ENCODE measurements at regions not wholly inside any gene's neighbourhood (a gene's known extent, or its start where the extent isn't known, plus 50 kb on each side); places are given as distances from the start of the nearest gene placed in this dataset.
"Not testable (repeated sequence)": the region's sequence is repeated elsewhere in the genome, so short reads cannot be mapped to it uniquely, and the experiment has no call there.

DNA sequence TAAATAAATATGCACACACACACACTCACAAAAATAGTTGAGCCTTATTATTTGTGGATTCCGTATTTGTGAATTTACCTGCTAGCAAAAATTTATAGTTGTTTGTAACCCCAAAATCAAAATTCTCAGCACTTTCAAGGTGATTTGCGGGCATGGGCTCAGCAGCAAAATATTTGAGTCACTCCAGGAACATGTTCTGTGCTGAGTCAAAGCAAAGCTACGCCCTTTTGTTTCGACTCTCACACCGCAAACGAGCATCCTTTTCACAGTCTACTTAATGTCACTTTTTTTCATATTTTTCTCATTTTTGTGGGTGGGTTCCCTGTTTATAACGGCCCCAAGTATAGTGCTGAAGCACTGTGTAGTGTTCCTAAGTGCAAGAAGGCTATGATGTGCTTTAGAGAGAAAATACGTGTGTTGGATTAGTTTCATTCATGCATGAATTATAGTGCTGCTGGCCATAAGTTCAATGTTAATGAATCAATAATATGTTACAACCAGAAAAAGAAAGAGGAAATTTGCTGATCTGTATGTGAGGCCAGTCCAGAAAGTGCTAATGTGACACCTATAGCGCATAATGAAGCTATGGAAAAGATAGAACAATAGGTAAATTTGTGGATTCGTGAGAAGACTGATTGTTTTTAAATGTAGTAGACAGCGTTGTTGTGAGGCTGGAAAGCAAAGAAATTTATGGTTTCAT is 723.2 kb upstream of the AGA start:
- DNase-seq (ENCODE audit: low spot score), result no peak

DNA sequence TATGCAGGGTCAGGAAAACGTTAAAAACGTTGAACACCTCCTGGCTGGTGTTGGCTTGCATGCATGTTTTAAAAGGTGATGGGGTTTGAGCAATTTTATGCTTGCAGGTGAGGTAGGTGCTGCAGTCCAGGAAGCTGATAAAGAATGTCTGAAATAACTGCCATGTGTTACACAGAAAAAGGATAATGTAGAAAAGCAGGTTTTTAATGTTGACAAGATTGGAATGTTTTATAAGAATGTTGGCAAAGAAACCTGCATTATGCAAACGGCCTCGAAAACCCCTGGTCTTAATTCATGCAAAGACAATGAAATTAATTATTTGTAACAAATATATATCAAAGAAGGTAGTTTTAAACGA is 723.7 kb upstream of the AGA start:
- no peak for DNase-seq (ENCODE audit: low spot score)

DNA sequence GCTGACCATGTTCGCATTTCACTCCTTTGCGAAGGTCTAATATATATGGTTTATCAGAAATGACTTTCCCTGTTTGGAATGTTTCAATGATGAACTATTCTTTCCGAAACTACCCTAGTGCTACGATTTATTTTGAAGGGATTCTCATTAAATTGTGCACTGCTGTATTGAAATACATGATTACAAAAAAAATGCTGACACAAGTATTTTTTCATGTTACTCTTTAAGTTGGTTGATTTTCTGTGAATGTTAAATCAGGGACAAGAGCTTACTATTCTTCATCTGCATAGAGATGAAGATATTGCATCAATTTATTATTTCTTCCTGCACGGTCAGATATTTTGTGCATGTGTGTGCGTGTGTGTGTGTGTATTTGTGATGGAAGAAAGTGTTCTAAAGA is 731.5 kb upstream of the AGA start:
- no peak for DNase-seq (ENCODE audit: low spot score)

DNA sequence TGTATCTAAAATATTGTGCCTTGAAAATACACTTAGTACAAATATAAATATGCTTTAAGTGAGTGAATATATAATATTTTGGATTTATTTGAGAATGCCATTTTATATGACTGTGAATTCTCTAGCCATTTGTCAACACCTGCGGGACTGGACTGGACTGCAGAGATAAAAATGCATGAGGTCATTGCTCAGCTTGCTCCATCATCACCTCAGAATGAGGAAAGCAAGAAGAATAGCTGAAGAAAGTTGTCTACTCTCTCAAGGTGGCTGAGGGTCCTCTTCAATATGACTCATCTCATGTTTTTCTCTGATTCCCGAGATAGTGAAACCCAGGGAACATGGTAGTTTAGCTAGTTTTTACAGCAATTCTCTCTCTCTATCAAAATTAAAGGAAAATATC is 732.5 kb upstream of the AGA start:
- DNase-seq (ENCODE audit: low spot score), result no peak

DNA sequence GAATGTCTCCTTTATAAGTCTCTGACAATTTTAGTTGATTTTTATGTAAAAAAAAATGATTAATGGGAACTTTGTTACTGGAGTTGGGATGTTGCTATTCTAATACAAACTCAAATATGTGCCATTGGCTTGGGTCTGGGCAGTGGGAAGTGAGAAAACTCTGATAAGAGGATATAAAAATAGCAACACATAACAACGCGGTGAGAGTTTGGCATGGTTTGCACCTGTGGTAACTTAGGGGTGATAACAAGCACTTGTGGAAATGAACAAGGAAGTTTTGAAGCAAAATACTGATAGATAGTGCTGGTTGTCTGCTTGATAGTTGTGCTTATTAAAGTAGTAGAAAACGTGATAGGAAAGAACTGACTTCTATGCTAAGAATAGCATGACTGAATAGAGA is 743.3 kb upstream of the AGA start:
- no peak for DNase-seq (ENCODE audit: low spot score)

DNA sequence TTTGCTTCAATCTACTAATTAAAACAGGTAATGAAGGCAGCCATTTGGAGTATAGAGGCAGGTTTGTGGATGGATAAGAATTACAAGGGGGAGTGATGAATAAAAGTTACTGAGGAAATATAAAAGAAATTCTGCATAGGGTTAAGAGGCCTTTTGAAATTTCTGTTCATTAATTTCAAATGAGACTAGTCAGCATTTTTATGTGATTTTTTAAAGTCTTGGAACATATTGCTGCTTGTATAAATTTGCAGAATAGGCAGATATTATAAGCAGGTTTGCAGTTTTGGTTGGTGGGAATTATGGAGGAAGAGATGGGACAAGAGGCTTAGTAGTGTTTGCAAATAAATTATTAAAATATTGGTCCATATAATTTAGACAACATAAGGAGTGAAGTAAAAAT is 750.4 kb upstream of the AGA start:
- no peak for DNase-seq (ENCODE audit: low spot score)

DNA sequence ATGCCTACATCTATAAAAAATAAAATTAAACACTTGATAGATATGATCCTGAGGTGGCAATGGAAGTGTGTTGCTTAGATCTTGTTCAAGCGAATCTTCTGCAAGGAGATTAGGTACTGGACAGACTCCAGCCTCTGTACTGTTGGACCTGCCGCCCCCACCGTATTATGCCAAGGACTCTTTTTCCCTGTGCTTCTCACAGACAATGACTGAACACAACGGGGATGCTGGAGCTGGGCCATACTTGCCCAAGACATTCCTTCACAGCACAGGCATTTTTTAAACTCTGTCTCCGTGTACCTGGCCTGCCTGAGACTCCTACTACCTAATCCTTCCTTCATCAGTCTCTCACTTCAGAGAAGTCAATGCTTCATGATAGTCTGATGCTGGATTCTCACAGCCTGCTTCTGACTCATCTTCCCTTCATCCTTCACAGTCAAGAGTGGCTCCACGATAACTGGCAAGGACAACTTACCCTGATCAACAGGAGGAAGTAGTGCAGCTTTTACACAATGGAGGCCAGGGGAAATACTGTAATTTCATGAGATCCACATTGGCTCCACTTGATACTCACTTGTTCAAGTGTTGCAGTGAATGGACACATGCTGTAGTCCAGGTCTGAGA is 754.6 kb upstream of the AGA start:
- no peak for DNase-seq (ENCODE audit: low spot score)

DNA sequence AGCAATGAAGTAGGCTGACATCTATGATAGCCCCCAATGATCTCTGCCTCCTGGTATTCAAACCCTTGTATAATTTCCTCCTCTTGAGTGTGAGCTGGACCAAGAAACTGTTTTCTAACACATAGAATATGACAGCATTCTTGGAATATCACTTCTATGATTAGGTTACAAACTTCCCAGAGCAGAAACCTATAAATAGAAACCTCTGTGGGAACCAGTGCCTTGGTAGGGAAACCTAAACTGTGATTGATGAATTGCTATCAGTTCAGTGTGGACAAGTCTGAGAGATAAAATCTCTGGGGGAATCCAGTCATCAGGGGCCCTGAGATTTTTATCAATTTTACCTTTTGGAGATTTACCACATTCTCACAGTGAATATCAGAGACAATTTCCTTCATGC is 756.5 kb upstream of the AGA start:
- DNase-seq (ENCODE audit: low spot score), result no peak

DNA sequence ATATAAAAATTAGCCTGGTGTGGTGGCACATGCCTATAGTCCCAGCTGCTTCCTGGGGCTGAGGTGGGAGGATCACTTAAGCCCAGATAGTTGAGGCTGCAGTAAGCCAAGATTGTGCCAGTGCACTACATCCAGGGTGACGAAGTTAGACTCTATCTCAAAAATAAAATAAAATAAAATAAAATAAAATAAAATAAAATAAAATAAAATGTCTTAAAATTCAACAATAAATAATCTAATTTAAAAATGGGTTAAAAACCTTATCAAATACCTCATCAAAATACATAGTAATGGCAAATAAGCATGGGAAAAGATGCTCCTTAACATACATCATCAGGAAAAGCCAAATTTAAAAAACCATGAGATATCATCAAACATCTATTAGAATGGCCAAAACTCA is 760.2 kb upstream of the AGA start:
- DNase-seq (ENCODE audit: low spot score), result no peak

DNA sequence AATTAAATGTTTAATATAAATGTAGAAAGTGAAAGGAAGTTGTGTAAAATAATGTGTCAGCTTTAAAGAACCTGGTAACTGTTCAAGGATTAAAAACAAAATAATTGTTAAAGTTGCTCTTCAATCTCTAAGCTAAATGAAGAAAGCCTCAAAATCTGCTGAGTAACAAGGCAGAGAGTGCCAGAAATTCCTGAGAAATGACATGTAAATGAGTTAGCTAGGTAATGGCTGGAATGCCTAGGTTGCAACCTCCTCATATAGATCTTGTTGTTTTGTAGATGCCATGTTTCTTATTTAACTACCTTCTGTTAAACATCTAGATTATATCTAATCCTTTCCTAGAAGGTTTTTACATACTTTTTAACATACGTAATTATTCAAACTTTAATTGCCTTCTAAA is 763.6 kb upstream of the AGA start:
- DNase-seq (ENCODE audit: low spot score), result no peak

DNA sequence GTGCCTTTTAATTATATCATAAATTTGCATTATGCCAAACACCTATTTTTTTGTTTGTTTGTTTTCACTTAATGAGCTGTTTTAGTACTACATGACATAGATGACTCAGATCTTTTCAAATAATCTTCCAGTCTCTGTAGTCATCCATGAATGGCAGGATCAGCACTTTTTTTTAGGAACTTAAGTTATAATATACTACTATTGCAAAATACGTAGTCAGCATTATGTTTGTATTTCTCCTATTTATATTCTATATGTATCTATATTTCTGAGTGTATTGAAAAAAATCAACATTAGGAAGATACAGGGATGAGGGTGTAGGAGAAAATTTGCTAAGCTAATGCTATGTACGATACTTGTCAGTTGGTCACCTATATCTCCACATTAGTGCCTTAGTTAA is 773.1 kb upstream of the AGA start:
- DNase-seq (ENCODE audit: low spot score), result no peak

DNA sequence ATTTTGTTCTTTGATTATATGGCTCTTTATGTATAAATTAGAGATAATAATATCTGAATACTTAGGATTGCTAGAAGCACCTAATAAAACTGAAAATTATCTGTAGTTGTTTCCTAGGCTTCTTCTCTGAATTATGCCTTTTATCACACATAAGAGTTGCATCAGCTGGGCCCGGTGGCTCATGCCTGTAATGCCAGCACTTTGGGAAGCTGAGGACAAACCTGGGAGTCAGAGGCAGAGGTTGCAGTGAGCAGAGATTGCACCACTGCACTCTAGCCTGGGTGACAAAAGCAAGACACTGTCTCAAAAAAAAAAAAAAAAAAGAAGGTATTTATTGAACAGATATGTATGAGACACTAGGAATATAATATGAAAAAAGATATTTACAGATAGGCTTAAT is 773.5 kb upstream of the AGA start:
- no peak for DNase-seq (ENCODE audit: low spot score)

DNA sequence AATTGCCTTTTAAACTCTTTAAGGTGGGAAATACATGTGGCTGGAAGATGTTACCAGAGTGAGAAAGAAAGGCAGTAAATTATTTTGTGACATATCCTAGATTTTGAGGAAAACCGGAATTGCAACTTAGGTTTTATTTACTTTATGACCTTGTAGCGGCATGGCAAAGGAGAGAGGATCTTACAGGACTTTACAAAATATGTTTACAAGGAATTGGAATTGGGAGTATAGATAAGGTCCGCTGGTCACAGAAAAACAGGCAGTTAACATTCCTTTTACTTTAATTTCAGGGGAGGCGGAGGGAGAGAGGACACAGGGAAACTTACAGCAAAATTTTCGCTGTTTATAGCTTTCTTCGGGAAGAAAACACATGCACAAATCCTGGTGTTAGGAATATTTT is 784.2 kb upstream of the AGA start:
- DNase-seq (ENCODE audit: low spot score), result not testable (repeated sequence)

DNA sequence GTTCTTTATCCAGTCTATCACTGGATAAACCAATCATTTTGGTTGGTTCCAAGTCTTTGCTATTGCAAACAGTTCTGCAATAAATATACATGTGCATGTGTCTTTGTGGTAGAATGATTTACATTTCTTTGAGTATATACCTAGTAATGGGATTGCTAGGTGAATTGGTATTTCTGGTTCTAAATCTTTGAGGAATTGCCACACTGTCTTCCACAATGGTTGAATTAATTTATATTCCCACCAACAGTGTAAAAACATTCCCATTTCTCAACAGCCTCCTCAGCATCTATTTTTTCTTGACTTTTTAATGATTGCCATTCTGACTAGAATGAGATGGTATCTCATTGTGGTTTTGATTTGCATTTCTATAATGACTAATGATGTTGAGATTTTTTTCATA is 791.7 kb upstream of the AGA start:
- no peak for DNase-seq (ENCODE audit: low spot score)

DNA sequence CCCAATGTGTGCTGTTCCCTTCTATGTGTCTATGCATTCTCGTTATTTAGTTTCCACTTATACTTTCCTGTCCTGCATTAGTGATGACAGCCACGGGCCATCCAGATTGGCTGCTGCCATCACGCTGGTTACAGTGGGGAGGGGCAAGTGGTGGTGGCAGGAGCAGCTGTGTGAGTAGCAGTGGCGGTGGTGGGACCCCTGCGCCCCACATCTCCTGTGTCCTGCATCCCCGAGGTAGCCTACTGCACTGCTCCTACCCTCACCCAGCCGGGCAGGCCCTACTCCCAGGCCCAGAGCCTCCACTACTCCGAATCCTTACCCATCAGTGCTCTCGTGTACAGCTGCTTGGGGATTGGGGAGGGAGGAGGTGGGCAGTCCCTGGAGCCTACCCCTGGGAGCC is 798.7 kb upstream of the AGA start:
- DNase-seq (ENCODE audit: low spot score), result no peak

DNA sequence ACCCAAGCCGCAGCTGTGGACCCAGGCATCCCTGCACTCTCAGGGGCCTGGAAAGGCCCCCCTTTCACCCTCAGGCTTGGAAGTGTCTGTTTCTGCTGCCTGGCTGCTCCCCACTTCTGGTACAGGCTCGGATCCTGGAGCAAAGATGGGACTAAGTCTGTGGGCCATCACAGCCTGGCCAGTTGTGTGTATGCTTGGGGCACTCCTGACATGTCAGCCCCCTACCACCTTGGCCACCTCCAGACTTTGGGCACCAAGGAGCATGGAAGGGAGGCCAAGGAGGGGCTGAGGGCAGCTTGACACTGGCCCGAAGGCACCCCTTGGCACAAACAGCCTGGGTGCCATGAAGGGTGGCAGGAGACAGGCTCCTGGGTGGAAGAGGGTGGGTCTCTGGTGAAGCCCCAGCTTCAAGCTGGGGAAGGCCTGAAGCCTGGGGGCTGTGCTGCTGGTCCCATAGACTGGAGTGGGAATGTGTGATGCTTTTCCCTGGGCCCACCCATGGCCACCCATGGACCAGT is 799.4 kb upstream of the AGA start:
- DNase-seq (ENCODE audit: low spot score), result no peak

DNA sequence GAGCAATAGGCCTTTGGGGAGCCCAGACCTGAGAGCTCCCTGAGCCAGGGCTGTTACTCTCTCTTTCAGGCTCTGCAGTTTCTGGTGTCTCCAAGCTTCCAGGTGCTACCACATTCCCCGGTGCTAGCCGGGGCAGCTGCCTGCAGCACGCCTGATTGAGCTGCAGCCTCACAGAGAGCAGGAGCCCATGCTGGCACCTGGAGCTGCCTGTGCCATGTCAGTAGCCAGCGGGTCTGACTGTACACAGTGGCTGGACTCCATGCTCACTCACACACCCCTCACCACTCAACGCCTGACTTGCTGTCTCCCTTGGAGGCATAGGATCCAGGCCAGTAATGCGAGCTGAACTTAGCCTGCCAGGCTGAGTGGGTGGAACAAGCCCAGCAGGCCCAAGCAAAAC is 800.4 kb upstream of the AGA start:
- DNase-seq (ENCODE audit: low spot score), result no peak

DNA sequence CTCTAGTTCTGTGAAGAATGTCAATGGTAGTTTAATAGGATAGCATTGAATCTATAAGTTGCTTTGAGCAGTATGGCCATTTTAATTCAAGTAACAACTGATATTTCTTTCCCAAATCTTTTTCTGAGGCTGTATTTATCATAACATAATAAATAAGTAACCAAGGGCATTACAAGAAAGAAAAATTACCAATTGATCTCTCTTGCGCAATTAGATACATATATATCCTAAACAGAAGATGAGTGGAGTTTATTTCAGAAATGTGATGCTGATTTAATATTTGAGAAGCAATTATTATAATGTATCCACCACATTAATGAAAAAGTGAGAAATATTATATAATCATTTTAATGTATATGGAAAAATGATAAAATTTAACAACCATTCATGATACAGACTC is 802.5 kb upstream of the AGA start:
- DNase-seq (ENCODE audit: low spot score), result no peak

DNA sequence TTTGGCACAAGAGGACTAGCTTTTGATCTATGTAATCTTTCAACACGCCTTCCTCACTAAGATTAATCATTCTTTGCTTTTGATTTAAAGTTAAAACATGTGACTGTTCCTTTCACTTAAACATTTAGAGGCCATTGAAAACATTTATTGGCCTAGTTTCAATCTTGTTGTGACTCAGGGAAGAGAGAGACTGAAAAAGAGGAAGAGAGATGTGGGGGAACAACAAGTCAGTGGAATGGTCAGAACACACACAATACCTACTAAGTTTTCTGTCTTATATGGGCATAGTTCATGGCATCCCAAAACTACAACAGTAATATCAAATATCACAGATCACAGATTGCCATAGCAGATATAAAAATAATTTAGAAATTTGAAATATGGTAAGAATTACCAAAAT is 812.9 kb upstream of the AGA start:
- no peak for DNase-seq (ENCODE audit: low spot score)

DNA sequence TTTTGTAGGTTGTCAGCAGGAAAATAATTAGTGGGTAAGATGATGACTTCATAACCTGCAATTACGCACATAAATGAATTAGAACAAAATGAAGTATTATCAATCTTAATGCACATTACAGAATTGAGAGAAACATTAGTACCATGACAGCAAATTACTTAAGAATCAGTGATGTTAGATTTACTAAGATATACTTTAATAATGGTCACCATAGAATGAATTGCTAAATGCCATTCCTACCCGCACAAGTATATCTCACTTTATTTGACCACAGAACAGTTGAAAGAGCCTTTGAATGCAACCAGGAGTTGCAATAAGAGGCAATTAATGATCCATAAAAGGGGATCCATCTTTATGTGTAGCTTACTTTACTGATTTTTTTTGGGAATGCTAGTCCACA is 816.4 kb upstream of the AGA start:
- no peak for DNase-seq (ENCODE audit: low spot score)

DNA sequence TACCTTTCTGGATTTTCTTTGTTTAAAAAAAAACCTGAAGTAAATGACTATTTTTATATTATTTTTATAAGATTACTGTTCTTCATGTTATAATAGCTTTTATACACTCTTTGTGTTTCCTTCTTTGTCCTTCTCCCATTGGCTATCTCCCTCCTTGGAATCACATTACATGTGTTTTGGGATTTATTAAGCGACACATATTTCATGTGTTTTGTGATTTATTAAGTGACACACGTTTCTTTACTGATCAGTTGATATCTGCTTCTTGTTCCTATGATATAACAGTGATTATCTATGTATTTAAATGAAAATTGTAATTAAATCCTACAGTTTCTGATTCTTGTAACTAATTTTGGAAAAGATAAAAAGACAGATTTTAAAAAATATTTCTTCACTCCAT is 817.3 kb upstream of the AGA start:
- no peak for DNase-seq (ENCODE audit: low spot score)

DNA sequence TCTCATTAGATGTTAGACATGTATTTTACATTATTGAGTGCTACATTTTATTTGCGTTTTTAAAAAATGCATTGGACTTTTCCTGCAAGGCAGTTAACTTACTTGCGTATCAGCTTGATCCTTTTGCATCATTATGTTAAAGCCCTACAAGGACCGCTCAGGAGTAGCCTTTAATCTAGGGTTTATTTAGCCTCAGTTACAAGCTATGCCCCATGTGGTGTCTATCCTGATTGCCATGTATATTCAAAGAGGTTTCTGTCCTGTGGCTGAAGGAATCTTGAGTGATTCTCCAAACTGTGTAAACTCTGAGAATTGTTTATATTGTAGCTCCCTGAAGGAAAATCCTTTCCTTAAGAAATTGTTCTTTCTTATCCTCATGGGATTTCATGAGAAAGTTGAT is 821.8 kb upstream of the AGA start:
- no peak for DNase-seq (ENCODE audit: low spot score)

DNA sequence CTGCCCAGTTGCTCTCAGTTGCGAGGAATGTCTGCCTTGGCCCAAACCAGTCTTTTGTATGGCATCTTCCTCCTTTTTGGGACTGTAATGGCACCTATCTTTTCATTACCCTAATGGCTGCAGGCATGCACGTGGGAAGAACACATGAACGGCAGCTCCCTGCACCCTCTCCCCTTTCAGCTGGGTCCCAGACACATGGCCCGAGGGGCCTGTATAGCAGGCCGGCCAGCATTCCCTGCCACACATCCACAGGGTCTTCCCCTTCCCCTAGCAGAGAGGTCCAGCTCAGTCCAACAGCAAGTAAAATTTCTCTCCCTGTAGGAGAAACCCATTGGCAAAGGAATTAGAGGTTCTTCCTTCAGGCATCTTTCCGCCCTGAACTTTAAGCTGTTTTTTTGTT is 829.1 kb upstream of the AGA start:
- no peak for DNase-seq (ENCODE audit: low spot score)

DNA sequence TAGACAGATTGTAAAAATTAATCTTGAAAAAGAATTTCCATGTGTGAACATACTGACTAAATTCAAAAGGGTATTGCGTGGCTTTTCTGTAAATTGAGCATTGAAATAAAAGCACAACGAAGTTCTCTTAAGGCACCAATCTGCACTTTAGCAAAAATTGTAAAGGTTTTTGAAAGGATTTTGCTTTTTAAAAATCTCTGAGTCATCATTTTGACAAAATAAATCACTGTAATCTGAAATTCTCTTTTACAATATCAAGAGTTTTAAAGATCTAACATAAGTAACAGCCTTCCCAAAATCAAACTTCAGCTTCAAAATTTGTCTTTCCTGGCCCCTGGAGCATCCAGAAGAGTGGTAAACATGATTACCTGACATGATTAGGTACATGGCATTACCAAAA is 830.9 kb upstream of the AGA start:
- no peak for DNase-seq (ENCODE audit: low spot score)

Data from germinal center (tissue), 1 donor.